ENCODE measurements at regions not wholly inside any gene's neighbourhood (a gene's known extent, or its start where the extent isn't known, plus 50 kb on each side); places are given as distances from the start of the nearest gene placed in this dataset.

GRCh38 chr3:157097198-157097597 is 62.7 kb downstream of the CCNL1 start:
- TF ChIP-seq, protein P1, sequence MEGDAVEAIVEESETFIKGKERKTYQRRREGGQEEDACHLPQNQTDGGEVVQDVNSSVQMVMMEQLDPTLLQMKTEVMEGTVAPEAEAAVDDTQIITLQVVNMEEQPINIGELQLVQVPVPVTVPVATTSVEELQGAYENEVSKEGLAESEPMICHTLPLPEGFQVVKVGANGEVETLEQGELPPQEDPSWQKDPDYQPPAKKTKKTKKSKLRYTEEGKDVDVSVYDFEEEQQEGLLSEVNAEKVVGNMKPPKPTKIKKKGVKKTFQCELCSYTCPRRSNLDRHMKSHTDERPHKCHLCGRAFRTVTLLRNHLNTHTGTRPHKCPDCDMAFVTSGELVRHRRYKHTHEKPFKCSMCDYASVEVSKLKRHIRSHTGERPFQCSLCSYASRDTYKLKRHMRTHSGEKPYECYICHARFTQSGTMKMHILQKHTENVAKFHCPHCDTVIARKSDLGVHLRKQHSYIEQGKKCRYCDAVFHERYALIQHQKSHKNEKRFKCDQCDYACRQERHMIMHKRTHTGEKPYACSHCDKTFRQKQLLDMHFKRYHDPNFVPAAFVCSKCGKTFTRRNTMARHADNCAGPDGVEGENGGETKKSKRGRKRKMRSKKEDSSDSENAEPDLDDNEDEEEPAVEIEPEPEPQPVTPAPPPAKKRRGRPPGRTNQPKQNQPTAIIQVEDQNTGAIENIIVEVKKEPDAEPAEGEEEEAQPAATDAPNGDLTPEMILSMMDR (IDR thresholded peaks at IDR 0.05) = no peak
- ATAC-seq (peak in 3 of 4 donors; percentile 62 to 82 (median 63)), FAIRE-seq (no peak), DNase-seq (peak in 2 of 6 donors; percentile 39 to 66)
- intact Hi-C loops (cut with DNase I) = no loop called here
- Histone ChIP-seq H3K27ac (no peak overlapping the region), H3K4me3 (no peak overlapping the region), H3K9me3 (no peaks in the 10 kb centered on the region), H3K36me3 (no peaks in the 10 kb centered on the region), H3K27me3 (no peaks in the 10 kb centered on the region), H3K4me1 (peaks cover 0 to 5% (median 0%) of the 10 kb centered on the region in 3 donors)
- 42 to 47% methylated on average over 6 of the region's 6 CpGs for WGBS, 2 donors

DNA sequence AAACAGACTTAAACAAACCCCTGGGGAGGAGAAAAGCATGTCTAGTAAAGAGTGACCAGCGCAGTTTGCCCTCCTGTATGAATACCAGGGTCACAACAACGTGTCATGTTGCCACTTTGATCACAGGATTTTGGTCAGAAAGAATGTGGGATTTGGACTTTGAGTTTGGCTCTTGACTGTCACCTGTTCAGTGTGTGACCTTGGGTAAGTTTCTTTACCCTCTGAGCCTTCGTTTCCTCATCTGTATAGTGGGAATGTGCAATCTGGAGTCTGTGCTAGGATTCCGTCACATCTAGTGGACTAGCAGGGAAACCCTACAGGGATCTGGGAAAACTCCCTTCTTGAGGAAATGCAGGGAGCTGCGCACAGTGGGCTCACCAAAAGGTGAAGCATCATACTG is 63.6 kb downstream of the CCNL1 start:
- no peak for ATAC-seq
- Histone ChIP-seq H3K36me3 (no peaks in the 10 kb centered on the region), H3K4me3 (no peak overlapping the region), H3K27me3 (no peaks in the 10 kb centered on the region), H3K9me3 (no peaks in the 10 kb centered on the region), H3K4me1 (peaks cover 0 to 5% (median 2%) of the 10 kb centered on the region in 3 donors), H3K27ac (no peak overlapping the region)
- no peak for DNase-seq
- no peak for FAIRE-seq
- WGBS, 2 donors = 72% methylated on average over 5 of the region's 5 CpGs
- intact Hi-C loops (cut with DNase I) = no loop called here
- TF ChIP-seq, protein P1 (IDR thresholded peaks at IDR 0.05) = no peak

Measured in pancreas (tissue), 10 donors.